Activated CD4-positive, alpha-beta T cell treated with anti-CD3 and anti-CD28 coated beads, Interleukin-2, amount 50 U/mL, for 48 hours (primary cell): ENCODE measurements at regions not wholly inside any gene's neighbourhood (a gene's known extent, or its start where the extent isn't known, plus 50 kb on each side); places are given as distances from the start of the nearest gene placed in this dataset.
"Not testable (repeated sequence)": the region's sequence is repeated elsewhere in the genome, so short reads cannot be mapped to it uniquely, and the experiment has no call there.

Source experiments
- DNase-seq, 2 experiments: peaks; one replicate each; pipeline ENCODE4 v3.0.0-alpha.2; 2020

GRCh38 chr2:194603429-194603828, 1053.6 kb upstream of the SLC39A10 start:
- DNase-seq = no peak

DNA sequence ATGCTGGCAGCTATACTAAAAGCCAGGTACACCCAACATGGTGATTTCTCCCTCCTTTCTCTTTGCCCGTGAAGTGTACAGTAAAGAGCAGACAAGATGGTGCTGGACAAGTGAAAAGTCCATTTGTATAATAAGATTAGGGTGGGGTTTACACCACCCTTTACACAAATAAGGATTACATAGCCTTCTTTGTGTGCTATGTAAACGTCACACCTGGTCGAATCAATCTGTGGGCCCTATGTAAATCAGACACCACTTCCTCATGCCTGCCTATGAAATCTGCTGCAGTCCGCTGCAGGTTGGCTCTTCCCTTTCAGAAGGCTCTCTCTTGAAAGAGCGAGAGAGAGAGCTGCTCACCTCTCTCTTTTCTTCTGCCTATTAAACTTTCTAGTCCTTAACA, 1054.3 kb upstream of the SLC39A10 start:
- no peak for DNase-seq

DNA sequence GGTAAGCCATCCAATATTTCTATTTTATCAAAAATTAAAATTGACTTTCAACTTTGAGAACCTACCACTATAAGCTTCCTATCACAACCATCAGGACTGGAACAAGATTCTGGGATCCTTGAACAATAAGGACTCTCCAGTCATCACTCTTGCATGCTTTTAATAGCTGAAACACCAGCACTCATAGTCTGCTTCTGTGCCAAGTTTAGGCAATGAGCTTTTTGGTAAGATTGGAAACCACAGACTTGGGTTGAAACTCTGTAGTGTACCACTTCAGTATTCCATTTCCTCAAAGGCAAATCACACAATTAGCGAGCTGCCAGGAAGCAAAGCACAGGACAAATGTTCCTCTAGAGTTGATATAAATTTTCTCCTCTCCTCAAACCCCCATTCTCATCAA, 1065.8 kb upstream of the SLC39A10 start:
- no peak for DNase-seq

DNA sequence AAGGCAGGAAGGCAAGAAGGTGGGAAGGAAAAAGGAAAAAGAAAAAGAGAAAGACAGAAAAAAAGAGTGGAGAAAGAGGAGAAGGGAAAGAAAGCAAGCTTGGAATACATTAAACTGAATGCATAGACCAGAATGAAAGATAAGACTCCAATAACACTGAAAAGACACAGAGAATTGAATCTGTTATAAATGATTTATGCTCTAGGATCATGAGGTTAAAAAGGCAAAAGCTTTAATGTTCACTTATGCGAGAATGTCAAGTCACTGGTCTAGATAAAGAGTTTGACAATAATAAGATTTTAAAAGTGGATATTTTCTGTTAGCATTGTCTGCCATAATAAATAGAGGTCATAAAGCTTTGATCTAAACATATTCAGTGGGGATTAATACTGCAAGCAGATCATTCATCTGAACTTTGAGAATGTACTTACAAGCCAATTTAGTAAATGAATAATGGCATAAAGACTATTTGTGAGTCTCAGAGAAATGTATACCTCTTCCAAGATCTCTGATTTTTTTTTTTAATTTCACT, 1069.2 kb upstream of the SLC39A10 start:
- DNase-seq = no peak

GRCh38 chr2:194567661-194568017, 1089.4 kb upstream of the SLC39A10 start:
- no peak for DNase-seq

- no peak for DNase-seq
Observed at GRCh38 chr2:194566907-194567660, 1089.9 kb upstream of the SLC39A10 start.

DNA sequence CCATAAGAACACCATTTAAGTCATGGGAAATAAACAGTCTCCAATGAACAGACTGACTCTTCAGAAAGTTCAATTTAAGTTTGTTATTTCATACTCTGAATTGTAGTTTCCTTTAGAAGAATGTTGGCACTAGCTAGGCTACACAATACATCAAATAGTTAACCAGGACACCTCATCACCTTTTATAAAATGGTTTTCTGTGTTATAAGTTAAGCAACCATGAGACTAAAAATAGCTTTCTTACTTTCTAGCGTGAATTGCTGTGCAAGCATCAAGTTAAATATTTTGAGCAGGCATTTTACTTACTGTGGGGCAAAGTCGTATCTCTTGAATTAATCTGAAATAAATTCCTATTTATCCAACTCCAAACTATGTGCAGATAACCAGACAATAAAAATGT, 1092.6 kb upstream of the SLC39A10 start:
- DNase-seq = no peak

- DNase-seq = no peak
Observed at GRCh38 chr2:194562329-194562728, 1094.7 kb upstream of the SLC39A10 start.

GRCh38 chr2:194559964-194560363, 1097.1 kb upstream of the SLC39A10 start:
- no peak for DNase-seq

- no peak for DNase-seq
Observed at GRCh38 chr2:194559523-194559922, 1097.5 kb upstream of the SLC39A10 start.

DNA sequence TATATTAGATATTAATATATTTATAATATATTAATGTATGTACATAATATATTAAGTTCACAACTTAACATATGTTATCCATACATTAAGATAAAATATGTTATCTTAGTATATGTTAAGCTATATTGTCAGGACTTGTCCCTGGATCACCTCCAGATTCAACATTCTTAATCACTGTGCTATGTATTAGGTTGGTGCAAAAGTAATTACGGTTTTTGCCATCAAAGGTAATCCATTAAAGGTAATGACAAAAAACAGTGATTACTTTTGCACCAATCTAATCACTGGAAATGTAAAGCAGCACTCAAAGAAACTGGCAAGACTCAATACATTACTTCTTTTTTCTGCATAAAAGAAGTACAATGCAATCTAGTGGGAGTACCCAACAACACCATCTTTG, 1099.0 kb upstream of the SLC39A10 start:
- no peak for DNase-seq

DNA sequence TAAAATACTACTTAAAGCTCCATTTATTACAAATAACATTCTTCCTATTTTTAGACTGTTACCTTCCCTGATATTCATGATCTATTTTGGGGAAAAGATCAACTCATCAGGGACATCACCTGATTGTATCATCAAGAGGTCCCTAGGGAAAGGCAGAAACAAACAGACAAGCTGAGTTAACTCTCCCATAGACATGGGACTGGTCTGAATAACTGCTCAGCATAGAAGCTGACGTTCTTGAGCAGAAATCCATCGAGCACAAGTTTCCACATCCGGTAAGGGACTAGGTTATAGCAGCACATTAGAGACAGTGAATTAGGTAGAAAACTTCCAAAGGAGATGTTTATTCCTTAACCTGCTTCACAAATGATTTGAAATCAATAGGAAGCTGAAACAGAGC, 1100.4 kb upstream of the SLC39A10 start:
- no peak for DNase-seq

GRCh38 chr2:194553980-194554379, 1103.0 kb upstream of the SLC39A10 start:
- no peak for DNase-seq

- DNase-seq = no peak
Observed at GRCh38 chr2:194550702-194551101, 1106.3 kb upstream of the SLC39A10 start.

DNA sequence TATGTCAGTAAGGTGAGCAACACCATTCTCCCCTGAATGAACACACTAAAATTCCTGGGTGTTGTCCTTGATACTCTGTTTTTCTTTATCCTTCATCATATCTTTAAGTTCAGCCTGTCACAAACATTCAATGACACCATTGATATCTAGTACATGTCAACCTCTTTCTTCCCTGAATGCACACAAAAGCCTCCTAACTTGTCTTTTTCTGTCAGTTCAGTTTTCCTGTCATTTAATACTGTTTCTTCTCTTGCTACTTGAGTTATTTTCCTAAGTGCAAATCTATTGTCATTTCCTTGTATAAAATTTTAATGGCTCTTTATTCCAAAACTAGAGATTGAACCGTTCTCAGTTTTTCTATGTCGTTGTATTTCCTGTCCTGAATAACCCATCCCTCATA, 1107.6 kb upstream of the SLC39A10 start:
- no peak for DNase-seq

- DNase-seq = no peak
Observed at GRCh38 chr2:194545978-194546377, 1111.0 kb upstream of the SLC39A10 start.

DNA sequence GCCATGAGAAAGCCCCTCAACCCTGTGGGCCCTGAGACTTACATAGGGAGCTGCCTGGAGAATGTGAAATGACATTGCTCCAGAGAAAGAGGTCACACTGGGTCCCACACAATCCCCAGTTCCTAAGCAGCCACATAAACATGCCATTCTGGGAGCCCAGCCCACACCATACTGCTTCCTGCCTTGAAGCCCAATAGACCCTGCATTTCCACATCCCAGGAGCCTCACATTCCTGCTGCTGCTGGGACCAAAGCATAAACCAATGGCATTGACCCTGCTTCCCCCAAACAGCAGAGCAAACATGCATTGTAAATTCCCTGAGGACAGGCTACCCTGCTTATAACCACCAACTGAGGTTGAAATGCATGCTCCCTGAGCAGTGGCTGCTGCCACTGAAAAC, 1117.6 kb upstream of the SLC39A10 start:
- no peak for DNase-seq

DNA sequence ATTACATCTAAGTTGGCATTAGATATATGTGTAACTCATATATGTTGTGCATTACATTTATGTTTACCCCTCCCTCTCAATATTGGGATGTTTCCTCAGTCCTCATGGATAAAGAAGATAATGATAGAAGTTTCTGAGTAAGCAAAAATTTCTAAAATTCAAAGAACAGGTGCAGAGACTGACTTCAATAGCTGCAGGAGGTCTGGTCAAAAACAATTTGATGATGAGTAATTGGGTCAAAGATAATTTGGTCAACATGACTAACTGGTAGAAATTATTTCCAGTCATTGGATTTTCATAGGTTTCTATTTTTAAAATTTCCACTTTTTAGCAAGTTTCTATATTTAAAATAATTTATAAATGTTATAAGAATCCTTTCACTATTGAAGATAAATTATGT, 1130.9 kb upstream of the SLC39A10 start:
- DNase-seq = no peak

DNA sequence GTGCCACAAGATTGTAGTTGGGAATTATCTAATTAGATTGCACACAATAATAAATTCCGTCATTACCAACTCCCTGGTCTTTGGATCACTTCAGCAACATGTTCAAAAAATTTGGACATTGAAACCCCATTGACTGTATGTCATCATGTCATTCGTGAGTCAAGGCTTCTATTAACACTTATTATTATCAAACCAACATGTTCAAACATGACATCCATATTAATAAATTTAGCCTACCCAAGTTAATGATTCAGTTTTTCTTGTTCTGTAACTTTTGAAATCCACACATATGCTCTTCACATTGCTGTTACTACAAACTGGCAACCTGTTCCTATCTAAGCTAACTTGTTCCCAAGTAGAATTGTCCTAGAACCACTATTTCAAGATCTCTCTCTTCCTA, 1142.7 kb upstream of the SLC39A10 start:
- DNase-seq = no peak

- not testable (repeated sequence) for DNase-seq
Observed at GRCh38 chr2:194511070-194511469, 1146.0 kb upstream of the SLC39A10 start.

- DNase-seq = not testable (repeated sequence)
Observed at GRCh38 chr2:194504876-194505275, 1152.2 kb upstream of the SLC39A10 start.

GRCh38 chr2:194495046-194495445, 1162.0 kb upstream of the SLC39A10 start:
- no peak for DNase-seq

DNA sequence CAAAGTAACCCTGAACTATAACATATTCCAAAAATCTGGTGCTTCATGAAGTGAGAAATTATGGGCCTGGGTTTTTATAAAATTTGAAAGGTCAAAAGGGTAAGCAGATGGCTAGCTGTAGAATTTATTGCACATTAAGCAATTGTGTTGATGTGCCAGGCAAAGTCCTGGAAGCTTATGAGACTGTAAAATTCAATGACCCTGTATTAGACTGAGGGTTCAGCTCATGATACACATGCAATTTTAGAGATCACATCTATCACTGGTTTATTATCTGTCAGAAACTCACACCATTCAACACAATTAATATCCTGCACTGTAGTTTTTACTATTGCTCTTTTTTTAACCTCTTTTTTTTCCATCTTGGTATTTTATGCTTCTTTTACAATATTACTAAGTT, 1162.6 kb upstream of the SLC39A10 start:
- no peak for DNase-seq

DNA sequence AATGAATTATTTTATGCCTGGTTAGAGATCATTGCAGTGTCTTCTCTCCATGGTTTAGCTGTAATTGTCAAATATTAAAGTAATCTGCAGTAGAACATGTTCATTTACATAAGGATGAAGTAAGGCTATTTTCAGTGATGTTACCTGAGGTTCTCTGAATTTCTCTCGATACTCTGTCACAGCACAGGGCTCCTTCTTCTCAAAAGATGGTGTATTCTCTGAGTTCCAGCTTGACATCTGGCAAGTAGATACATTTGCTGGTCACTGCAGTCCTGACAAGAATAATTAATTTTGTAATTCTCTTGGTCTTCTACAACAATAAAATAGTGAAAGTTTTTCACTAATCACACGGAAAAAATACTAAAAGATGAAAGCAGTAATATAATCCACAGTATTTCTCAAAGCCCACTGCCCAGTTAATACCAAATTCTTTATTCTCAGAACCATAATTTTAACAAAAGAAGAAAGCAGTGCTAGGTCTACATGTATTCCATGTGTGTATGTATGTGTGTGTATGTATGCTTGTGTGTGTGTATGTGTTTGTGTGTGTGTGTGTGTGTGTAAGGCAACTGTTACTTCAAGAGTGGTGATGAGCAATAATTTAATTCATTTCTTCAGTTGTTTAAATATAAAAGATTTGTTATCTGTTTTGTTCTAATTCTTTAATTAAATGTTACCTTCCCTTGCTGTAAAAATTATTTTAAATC, 1165.5 kb upstream of the SLC39A10 start:
- DNase-seq = no peak

DNA sequence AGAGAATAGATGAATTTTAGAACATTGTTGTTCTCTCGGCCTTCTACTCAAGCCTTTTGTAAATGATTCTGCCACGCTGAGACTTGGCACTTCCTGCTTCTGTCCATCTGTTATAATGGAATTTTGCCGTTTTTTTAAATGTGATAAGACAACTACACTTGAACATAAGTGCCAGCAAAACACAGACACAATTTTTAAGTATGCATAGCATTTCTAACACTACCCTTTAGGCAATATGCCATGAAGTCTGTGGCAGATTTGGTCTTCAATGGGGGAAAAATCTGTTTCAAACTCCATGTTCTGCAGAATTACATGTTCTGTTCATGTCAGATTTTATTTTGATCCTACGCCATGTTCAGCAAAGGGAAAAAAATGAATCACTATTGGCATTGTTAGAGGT, 1170.7 kb upstream of the SLC39A10 start:
- DNase-seq = no peak
